HepG2 (cell line): ENCODE measurements at regions not wholly inside any gene's neighbourhood (a gene's known extent, or its start where the extent isn't known, plus 50 kb on each side); places are given as distances from the start of the nearest gene placed in this dataset.

ENCODE experiments used
- ATAC-seq: fragments of 200-7000 bp; cut with Tn5 transposase; 3 replicates; pipeline ENCODE4 v1.9.1; 2020; ENCODE audit warnings: mild to moderate bottlenecking, moderate library complexity
- BruUV-seq: library from RNA; stranded (reverse); fragments of 400-500 nt; replicated peaks from 2 replicates; lab custom pipeline; 2021; lab: Mats Ljungman, UMichigan
- CTCF ChIA-PET: fragments of 300-600 bp; formaldehyde crosslinking; extraction: SDS; loops from one replicate; lab custom pipeline; 2021; ENCODE audit warnings: low total read pairs, inconsistent platforms, low intra/inter-chr PET ratio; lab: Yijun Ruan, JAX
- POLR2A ChIA-PET: fragments of 350-600 bp; sonication (Branson Sonifier 250); formaldehyde crosslinking; loops from one replicate; lab custom pipeline; 2020; ENCODE audit warnings: antibody characterized with exemption, inconsistent platforms; lab: Yijun Ruan, JAX
- DNase-seq: peaks from one replicate; pipeline ENCODE4 v3.0.0-alpha.2; 2015; ENCODE audit warnings: low spot score
- FAIRE-seq: peaks from 3 replicates; lab custom pipeline; 2011; peaks lifted over from hg19 to GRCh38; lab: Jason Lieb, UNC
- H2AFZ ChIP-seq: one replicate; pipeline ENCODE4 v1.6.1; 2011; ENCODE audit warnings: low read length, inconsistent platforms
- H3K27ac ChIP-seq: fragments of 300-600 bp; 3 replicates; pipeline ENCODE4 v1.8.0; 2011; ENCODE audit warnings: mixed run types, mild to moderate bottlenecking, mixed read lengths, low read length, inconsistent platforms; ENCODE audit not compliant: insufficient read depth; ENCODE audit errors: extremely low read length
- H3K27me3 ChIP-seq, 2 experiments: fragments of 200-600 bp in 1 of 2; 2 replicates in 1 of 2; 3 replicates in 1 of 2; pipeline versions ENCODE4 v1.6.0 to v1.8.0; 2011; ENCODE audit warnings: low read length in 2 of 2, mild to moderate bottlenecking in 2 of 2, moderate library complexity in 2 of 2, inconsistent platforms in 1 of 2; ENCODE audit not compliant: insufficient read depth in 2 of 2, control insufficient read depth in 1 of 2
- H3K36me3 ChIP-seq, 2 experiments: fragments of 200-600 bp in 1 of 2; replicated peaks in 1 of 2; 2 replicates in 1 of 2; 3 replicates in 1 of 2; pipeline versions ENCODE4 v1.5.1 to v1.8.0; 2011; ENCODE audit warnings: low read length in 2 of 2, inconsistent platforms in 1 of 2; ENCODE audit not compliant: insufficient read depth in 2 of 2, control insufficient read depth in 1 of 2
- H3K4me1 ChIP-seq: 2 replicates; pipeline ENCODE4 v1.5.1; 2012; ENCODE audit warnings: low read length, inconsistent platforms; ENCODE audit not compliant: insufficient read depth
- H3K4me2 ChIP-seq: 2 replicates; pipeline ENCODE4 v1.6.0; 2011; ENCODE audit warnings: low read depth, low read length, inconsistent platforms
- H3K4me3 ChIP-seq, 3 experiments: fragments of 200-600 bp in 1 of 3; sonication (generic), shearing (Covaris generic) in 1 of 3; replicated peaks in 1 of 3; 2 replicates each; pipeline ENCODE4 v1.5.1; 2011 to 2016; ENCODE audit warnings: low read length in 3 of 3, inconsistent platforms in 2 of 3, low read depth in 2 of 3, mild to moderate bottlenecking in 2 of 3, control low read depth in 1 of 3, mixed read lengths in 1 of 3; ENCODE audit not compliant: insufficient read depth in 1 of 3
- H3K79me2 ChIP-seq: one replicate; pipeline ENCODE4 v1.6.1; 2011; ENCODE audit warnings: low read length, inconsistent platforms; ENCODE audit not compliant: insufficient read depth
- H3K9ac ChIP-seq: 2 replicates; pipeline ENCODE4 v1.6.0; 2011; ENCODE audit warnings: mild to moderate bottlenecking, low read depth, low read length, inconsistent platforms; ENCODE audit not compliant: insufficient read depth
- H3K9me3 ChIP-seq: 2 replicates; pipeline ENCODE4 v1.5.1; 2012; ENCODE audit warnings: mild to moderate bottlenecking, low read length
- H4K20me1 ChIP-seq: 2 replicates; pipeline ENCODE4 v1.6.0; 2011; ENCODE audit warnings: inconsistent platforms, mild to moderate bottlenecking, low read length, moderate library complexity; ENCODE audit not compliant: insufficient read depth
- CEBPB ChIP-seq: IDR thresholded peaks from 2 replicates; pipeline ENCODE4 v1.6.1; 2011; ENCODE audit warnings: low read depth, low read length, improper control_type of control experiment, borderline replicate concordance
- FOXP1 ChIP-seq, 2 experiments: fragments of 450-650 bp in 1 of 2; IDR thresholded peaks; 2 replicates each; pipeline ENCODE4 v1.6.1; 2017 to 2018; ENCODE audit warnings: antibody characterized with exemption in 1 of 2
- HDAC1 ChIP-seq: sonication (generic); formaldehyde crosslinking; IDR thresholded peaks from 2 replicates; pipeline ENCODE4 v1.5.1; 2020; ENCODE audit warnings: mild to moderate bottlenecking, missing genetic modification reagents
- HOMEZ ChIP-seq: IDR thresholded peaks from 2 replicates; pipeline ENCODE4 v1.6.1; 2016; ENCODE audit warnings: low read depth
- MAFK ChIP-seq, 2 experiments: IDR thresholded peaks in 1 of 2; conservative IDR thresholded peaks in 1 of 2; 2 replicates each; pipeline ENCODE4 v1.6.1; 2011; ENCODE audit warnings: improper control_type of control experiment in 2 of 2, low read length in 2 of 2
- MTF2 ChIP-seq: sonication (generic); formaldehyde crosslinking; IDR thresholded peaks from 2 replicates; pipeline ENCODE4 v1.5.0; 2020; ENCODE audit warnings: missing genetic modification reagents, borderline replicate concordance
- NR2F1 ChIP-seq, 2 experiments: fragments of 450-650 bp in 1 of 2; formaldehyde crosslinking in 1 of 2; IDR thresholded peaks; 2 replicates each; pipeline versions ENCODE4 v1.5.0 to v1.6.1; 2016 to 2020; ENCODE audit warnings: mild to moderate bottlenecking in 1 of 2, missing compliant biosample characterization in 1 of 2, missing genetic modification reagents in 1 of 2, moderate library complexity in 1 of 2
- NR2F6 ChIP-seq, 2 experiments: IDR thresholded peaks; 2 replicates each; pipeline ENCODE4 v1.6.1; 2016; ENCODE audit warnings: antibody characterized with exemption in 1 of 2, mild to moderate bottlenecking in 1 of 2
- RARA ChIP-seq: IDR thresholded peaks from 2 replicates; pipeline ENCODE4 v1.6.1; 2016; ENCODE audit warnings: missing genetic modification reagents, missing compliant biosample characterization
- REXO4 ChIP-seq: sonication (generic); formaldehyde crosslinking; IDR thresholded peaks from 2 replicates; pipeline ENCODE4 v1.8.0; 2022; ENCODE audit warnings: missing genetic modification reagents, mild to moderate bottlenecking, borderline replicate concordance
- SNRNP70 ChIP-seq: fragments of 200-400 bp; formaldehyde crosslinking; IDR thresholded peaks from 2 replicates; pipeline ENCODE4 v1.6.1; 2017; ENCODE audit warnings: mild to moderate bottlenecking, low read depth, low read length, moderate library complexity
- ZNF263 ChIP-seq: sonication (generic); formaldehyde crosslinking; IDR thresholded peaks from 2 replicates; pipeline ENCODE4 v1.4.0; 2020; ENCODE audit warnings: missing genetic modification reagents
- ZNF512 ChIP-seq: sonication (generic); formaldehyde crosslinking; IDR thresholded peaks from 2 replicates; pipeline ENCODE4 v1.4.0; 2020; ENCODE audit warnings: mild to moderate bottlenecking, missing genetic modification reagents
- ZSCAN21 ChIP-seq: sonication (generic); formaldehyde crosslinking; IDR thresholded peaks from 2 replicates; pipeline ENCODE4 v1.8.0; 2022; ENCODE audit warnings: mild to moderate bottlenecking, missing genetic modification reagents, moderate library complexity, borderline replicate concordance
- WGBS: methylation state at CpG from one replicate; pipeline ENCODE4 v1.1.6; 2017; ENCODE audit warnings: low lambda C conversion rate; 5-methylcytosine and 5-hydroxymethylcytosine counted together
- in situ Hi-C: cut with HindIII; loops from 2 replicates; pipeline ENCODE4 v1.10.0; 2017; ENCODE audit warnings: low pct_unique_long_range_greater_than_20kb; ENCODE audit not compliant: extremely low pct_ligation_motif_present
- intact Hi-C: fragments of 100-400 bp; cut with micrococcal nuclease; formaldehyde crosslinking; loops from one replicate; pipeline ENCODE4 v1.10.0; 2022; ENCODE audit not compliant: unreplicated experiment
- TF ChIP-seq, protein P1 (sequence below): fragments of 450-650 bp; IDR thresholded peaks from 2 replicates; pipeline ENCODE4 v1.6.1; 2017; ENCODE audit warnings: mild to moderate bottlenecking

GRCh38 chr6:187210-187861, 105.0 kb upstream of the DUSP22 start:
- H3K4me1 ChIP-seq = peaks cover 53% of the 10 kb centered on the region
- H3K4me2 ChIP-seq = peak overlapping the region; percentile 76
- peaks cover 0 to 12% of the 10 kb centered on the region in 2 experiments; a peak in 3 of 5 replicates for H3K27me3 ChIP-seq
- DNase-seq = peak; percentile 28
- H3K9ac ChIP-seq = no peak overlapping the region
- WGBS = 2% methylated on average over 10 of the region's 10 CpGs
- ChIA-PET POLR2A (interaction anchor here (1.2 kb wide), 1 partner anchor 714 kb away, joined by 3 read pairs; no protein-coding TSS in a partner anchor), CTCF (interaction anchor here (4.3 kb wide), 1 partner anchor 221 kb away, joined by 58 read pairs; no protein-coding TSS in a partner anchor)
- H3K9me3 ChIP-seq = no peaks in the 10 kb centered on the region
- no peaks in the 10 kb centered on the region for H4K20me1 ChIP-seq
- no peaks in the 10 kb centered on the region for H3K79me2 ChIP-seq
- intact Hi-C loops = loop anchor here (5.0 kb wide), 1 partner anchor 365 kb away; no protein-coding TSS in a partner anchor
- peak; percentile 7; the same call in 1 of the 3 replicates for ATAC-seq
- in situ Hi-C loops = loop anchor here (5.0 kb wide), 1 partner anchor 105 kb away; the partner anchor contains the start of gene DUSP22
- H3K4me3 ChIP-seq = peak overlapping the region in 2 of 3 experiments; percentile 20 to 47; a peak in 5 of 6 replicates
- FAIRE-seq = no peak
- H3K36me3 ChIP-seq = no peaks in the 10 kb centered on the region
- peak overlapping the region; percentile 67 for H2AFZ ChIP-seq
- H3K27ac ChIP-seq = no peak overlapping the region
- no TSS peak for BruUV-seq
- TF ChIP-seq MAFK (conservative IDR thresholded peaks at IDR 0.05 in 1 of 2, IDR thresholded peaks at IDR 0.05 in 1 of 2; ENCODE audit: low read length in 2 of 2) (peak in 1 of 2 experiments; percentile 46; a peak in 1 of 4 replicates), ZNF263 (CRISPR knock-in tag) (peak; percentile 59; the same call in 1 of the 2 replicates), FOXP1 (IDR thresholded peaks at IDR 0.05) (no peak), FOXP1 (CRISPR knock-in tag; IDR thresholded peaks at IDR 0.05) (peak; percentile 56), HDAC1 (CRISPR knock-in tag) (no peak), NR2F6 (IDR thresholded peaks at IDR 0.05) (0 out of 2 replicates have a peak, but pooled peaks have one; percentile 30), NR2F6 (CRISPR knock-in tag; IDR thresholded peaks at IDR 0.05) (peak; percentile 39; the same call in 1 of the 2 replicates), HOMEZ (CRISPR knock-in tag) (no peak), SNRNP70 (no peak), RARA (CRISPR knock-in tag) (0 out of 2 replicates have a peak, but pooled peaks have one; percentile 26), NR2F1 (CRISPR knock-in tag; IDR thresholded peaks at IDR 0.05) (peak; percentile 20 to 63; a peak in 2 of 4 replicates), MTF2 (CRISPR knock-in tag) (0 out of 2 replicates have a peak, but pooled peaks have one; percentile 13), ZSCAN21 (CRISPR knock-in tag) (0 out of 2 replicates have a peak, but pooled peaks have one; percentile 30), CEBPB (peak; percentile 32; the same call in 1 of the 2 replicates), REXO4 (CRISPR knock-in tag) (no peak), ZNF512 (CRISPR knock-in tag) (no peak)
- TF ChIP-seq, protein P1, sequence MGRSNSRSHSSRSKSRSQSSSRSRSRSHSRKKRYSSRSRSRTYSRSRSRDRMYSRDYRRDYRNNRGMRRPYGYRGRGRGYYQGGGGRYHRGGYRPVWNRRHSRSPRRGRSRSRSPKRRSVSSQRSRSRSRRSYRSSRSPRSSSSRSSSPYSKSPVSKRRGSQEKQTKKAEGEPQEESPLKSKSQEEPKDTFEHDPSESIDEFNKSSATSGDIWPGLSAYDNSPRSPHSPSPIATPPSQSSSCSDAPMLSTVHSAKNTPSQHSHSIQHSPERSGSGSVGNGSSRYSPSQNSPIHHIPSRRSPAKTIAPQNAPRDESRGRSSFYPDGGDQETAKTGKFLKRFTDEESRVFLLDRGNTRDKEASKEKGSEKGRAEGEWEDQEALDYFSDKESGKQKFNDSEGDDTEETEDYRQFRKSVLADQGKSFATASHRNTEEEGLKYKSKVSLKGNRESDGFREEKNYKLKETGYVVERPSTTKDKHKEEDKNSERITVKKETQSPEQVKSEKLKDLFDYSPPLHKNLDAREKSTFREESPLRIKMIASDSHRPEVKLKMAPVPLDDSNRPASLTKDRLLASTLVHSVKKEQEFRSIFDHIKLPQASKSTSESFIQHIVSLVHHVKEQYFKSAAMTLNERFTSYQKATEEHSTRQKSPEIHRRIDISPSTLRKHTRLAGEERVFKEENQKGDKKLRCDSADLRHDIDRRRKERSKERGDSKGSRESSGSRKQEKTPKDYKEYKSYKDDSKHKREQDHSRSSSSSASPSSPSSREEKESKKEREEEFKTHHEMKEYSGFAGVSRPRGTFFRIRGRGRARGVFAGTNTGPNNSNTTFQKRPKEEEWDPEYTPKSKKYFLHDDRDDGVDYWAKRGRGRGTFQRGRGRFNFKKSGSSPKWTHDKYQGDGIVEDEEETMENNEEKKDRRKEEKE = no peak
- TF ChIP-seq, all 625 proteins: peak for 9
